DOHH2 (cell line): ENCODE measurements at regions not wholly inside any gene's neighbourhood (a gene's known extent, or its start where the extent isn't known, plus 50 kb on each side); places are given as distances from the start of the nearest gene placed in this dataset.

Experiments
- CTCF ChIP-seq: fragments of 200-600 bp; sonication (generic); IDR thresholded peaks from one replicate; pipeline ENCODE4 v1.5.1; 2014; ENCODE audit warnings: antibody characterized with exemption, mild to moderate bottlenecking, low read depth, low read length; ENCODE audit not compliant: poor library complexity, severe bottlenecking
- EZH2phosphoT487 ChIP-seq: fragments of 200-600 bp; sonication (generic); IDR thresholded peaks from 2 replicates; pipeline ENCODE4 v1.6.1; 2017; ENCODE audit warnings: borderline replicate concordance, mild to moderate bottlenecking, antibody characterized with exemption, low read length, moderate library complexity, mixed read lengths

- TF ChIP-seq CTCF (no peak), EZH2phosphoT487 (no peak)
These were observed 143.3 kb upstream of the SMLR1 start for GRCh38 chr6:130683761-130684517.
